Ishikawa (cell line): ENCODE measurements at regions not wholly inside any gene's neighbourhood (a gene's known extent, or its start where the extent isn't known, plus 50 kb on each side); places are given as distances from the start of the nearest gene placed in this dataset.

Experiments
- CEBPB ChIP-seq: IDR thresholded peaks from 2 replicates; pipeline ENCODE4 v1.6.1; 2012
- CREB1 ChIP-seq: IDR thresholded peaks from 2 replicates; pipeline ENCODE4 v1.6.1; 2012; ENCODE audit warnings: low read depth
- EGR1 ChIP-seq: IDR thresholded peaks from 2 replicates; pipeline ENCODE4 v1.6.1; 2012
- EP300 ChIP-seq: IDR thresholded peaks from 2 replicates; pipeline ENCODE4 v1.6.1; 2012; ENCODE audit warnings: borderline replicate concordance
- FOXM1 ChIP-seq: IDR thresholded peaks from 2 replicates; pipeline ENCODE4 v1.6.1; 2012; ENCODE audit warnings: low read depth, borderline replicate concordance
- NFIC ChIP-seq: IDR thresholded peaks from 2 replicates; pipeline ENCODE4 v1.6.1; 2012
- RAD21 ChIP-seq: IDR thresholded peaks from 2 replicates; pipeline ENCODE4 v1.6.1; 2012; ENCODE audit warnings: low read depth
- TAF1 ChIP-seq: IDR thresholded peaks from 2 replicates; pipeline ENCODE4 v1.6.1; 2012; ENCODE audit warnings: low read depth, mild to moderate bottlenecking
- TCF12 ChIP-seq: IDR thresholded peaks from 2 replicates; pipeline ENCODE4 v1.6.1; 2012; ENCODE audit warnings: low read depth
- TEAD4 ChIP-seq: IDR thresholded peaks from 2 replicates; pipeline ENCODE4 v1.6.1; 2012
- YY1 ChIP-seq: IDR thresholded peaks from 2 replicates; pipeline ENCODE4 v1.6.1; 2012; ENCODE audit warnings: low read depth
- ZBTB7A ChIP-seq: IDR thresholded peaks from 2 replicates; pipeline ENCODE4 v1.6.1; 2012; ENCODE audit warnings: low read depth
- TF ChIP-seq, protein P1 (sequence below): IDR thresholded peaks from 2 replicates; pipeline ENCODE4 v1.6.1; 2012
- TF ChIP-seq, protein P2 (sequence below): IDR thresholded peaks from 2 replicates; pipeline ENCODE4 v1.6.1; 2012; ENCODE audit warnings: low read depth, mild to moderate bottlenecking
- TF ChIP-seq, protein P3 (sequence below): IDR thresholded peaks from 2 replicates; pipeline ENCODE4 v1.6.1; 2012

DNA sequence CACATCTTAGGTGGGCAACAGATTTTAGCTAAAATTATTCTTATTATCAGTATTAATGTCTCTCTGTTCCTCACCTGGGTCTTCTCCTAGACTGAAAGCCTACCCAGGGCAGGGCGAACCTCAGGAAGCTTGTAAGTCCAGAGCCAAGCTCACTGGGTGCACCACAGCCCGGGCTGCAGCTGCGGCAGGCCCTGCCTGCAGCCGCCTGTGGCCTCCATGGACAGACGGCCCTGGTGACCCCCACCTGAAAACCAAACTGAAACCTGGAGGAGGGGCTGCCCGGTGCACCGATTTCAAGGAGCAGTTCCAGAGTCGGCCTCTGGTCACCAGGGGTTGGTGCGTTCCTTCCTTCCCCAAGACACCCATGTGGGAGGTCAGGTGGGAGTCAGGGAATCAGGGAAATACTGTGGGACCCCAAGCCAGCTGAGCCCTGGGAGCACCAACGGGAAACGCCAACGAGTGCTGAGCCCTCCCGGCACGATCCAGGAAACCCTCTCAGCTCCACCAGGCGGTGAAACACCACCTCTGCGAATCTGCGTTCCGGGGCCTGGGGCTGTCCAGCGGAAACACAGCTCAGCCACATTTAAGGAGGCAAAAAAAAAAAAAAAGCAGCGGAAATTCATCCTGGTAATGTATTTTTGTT lies 68.6 kb upstream of the PPP1R26 start:
- TF ChIP-seq FOXM1: no peak
- TF ChIP-seq CEBPB: no peak
- TF ChIP-seq EP300: no peak
- TF ChIP-seq, protein P1, sequence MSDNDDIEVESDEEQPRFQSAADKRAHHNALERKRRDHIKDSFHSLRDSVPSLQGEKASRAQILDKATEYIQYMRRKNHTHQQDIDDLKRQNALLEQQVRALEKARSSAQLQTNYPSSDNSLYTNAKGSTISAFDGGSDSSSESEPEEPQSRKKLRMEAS: no peak
- TF ChIP-seq, protein P2, sequence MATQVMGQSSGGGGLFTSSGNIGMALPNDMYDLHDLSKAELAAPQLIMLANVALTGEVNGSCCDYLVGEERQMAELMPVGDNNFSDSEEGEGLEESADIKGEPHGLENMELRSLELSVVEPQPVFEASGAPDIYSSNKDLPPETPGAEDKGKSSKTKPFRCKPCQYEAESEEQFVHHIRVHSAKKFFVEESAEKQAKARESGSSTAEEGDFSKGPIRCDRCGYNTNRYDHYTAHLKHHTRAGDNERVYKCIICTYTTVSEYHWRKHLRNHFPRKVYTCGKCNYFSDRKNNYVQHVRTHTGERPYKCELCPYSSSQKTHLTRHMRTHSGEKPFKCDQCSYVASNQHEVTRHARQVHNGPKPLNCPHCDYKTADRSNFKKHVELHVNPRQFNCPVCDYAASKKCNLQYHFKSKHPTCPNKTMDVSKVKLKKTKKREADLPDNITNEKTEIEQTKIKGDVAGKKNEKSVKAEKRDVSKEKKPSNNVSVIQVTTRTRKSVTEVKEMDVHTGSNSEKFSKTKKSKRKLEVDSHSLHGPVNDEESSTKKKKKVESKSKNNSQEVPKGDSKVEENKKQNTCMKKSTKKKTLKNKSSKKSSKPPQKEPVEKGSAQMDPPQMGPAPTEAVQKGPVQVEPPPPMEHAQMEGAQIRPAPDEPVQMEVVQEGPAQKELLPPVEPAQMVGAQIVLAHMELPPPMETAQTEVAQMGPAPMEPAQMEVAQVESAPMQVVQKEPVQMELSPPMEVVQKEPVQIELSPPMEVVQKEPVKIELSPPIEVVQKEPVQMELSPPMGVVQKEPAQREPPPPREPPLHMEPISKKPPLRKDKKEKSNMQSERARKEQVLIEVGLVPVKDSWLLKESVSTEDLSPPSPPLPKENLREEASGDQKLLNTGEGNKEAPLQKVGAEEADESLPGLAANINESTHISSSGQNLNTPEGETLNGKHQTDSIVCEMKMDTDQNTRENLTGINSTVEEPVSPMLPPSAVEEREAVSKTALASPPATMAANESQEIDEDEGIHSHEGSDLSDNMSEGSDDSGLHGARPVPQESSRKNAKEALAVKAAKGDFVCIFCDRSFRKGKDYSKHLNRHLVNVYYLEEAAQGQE: no peak
- no peak for TF ChIP-seq RAD21
- TF ChIP-seq TAF1: no peak
- no peak for TF ChIP-seq TEAD4
- no peak for TF ChIP-seq CREB1

DNA sequence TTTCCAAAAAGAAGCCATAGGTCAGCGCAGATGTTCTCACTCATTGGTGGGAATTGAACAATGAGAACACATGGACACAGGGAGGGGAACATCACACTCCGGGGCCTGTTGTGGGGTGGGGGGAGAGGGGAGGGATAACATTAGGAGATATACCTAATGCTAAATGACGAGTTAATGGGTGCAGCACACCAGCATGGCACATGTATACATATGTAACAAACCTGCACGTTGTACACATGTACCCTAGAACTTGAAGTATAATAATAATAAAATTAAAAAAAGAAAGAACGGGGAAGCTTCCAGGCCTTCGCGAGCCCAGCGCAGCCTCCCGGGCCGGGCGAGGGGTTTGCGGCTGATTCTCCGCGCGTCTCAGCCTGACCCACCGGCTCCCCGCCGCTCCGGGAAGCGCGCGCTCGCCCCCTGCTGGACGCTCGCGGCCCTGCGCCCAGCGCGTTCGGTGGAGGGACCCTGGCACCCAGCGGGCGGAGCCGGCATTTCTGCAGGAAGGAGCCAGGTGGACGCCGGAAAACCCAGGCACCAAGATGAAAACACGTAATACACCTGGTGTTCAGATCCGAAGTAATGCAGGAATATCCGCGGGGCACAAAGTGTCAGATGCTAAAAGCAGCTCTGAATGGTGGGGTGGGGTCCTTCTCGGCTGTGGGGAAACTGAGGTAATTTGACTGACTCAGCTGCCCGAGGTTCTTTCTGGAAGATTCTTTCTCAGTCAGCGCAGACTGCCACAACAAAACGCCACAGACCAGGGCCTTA lies 67.1 kb upstream of the PPP1R26 start:
- TF ChIP-seq ZBTB7A: peak; percentile 80; the same call in 1 of the 2 replicates
- peak; percentile 94 for TF ChIP-seq RAD21

DNA sequence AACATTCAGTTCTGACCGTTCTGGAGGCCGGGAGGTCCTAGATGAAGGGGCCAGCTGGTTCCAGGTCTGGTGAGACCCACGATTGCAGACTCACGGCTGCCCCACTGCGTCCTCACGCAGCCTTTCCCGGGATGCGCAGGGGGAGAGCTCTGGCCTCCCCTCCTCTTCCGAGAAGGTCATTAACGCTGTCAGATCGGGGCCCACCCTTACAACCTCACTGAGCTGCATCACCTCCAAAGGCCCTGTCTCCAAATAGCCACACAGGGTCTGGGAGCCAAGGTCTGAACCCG lies 66.6 kb upstream of the PPP1R26 start:
- TF ChIP-seq, protein P2: no peak
- TF ChIP-seq NFIC: no peak
- TF ChIP-seq EP300: no peak
- TF ChIP-seq TEAD4: no peak
- TF ChIP-seq, protein P1: no peak
- TF ChIP-seq, protein P3, sequence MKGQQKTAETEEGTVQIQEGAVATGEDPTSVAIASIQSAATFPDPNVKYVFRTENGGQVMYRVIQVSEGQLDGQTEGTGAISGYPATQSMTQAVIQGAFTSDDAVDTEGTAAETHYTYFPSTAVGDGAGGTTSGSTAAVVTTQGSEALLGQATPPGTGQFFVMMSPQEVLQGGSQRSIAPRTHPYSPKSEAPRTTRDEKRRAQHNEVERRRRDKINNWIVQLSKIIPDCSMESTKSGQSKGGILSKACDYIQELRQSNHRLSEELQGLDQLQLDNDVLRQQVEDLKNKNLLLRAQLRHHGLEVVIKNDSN: no peak
- no peak for TF ChIP-seq RAD21
- no peak for TF ChIP-seq TAF1
- TF ChIP-seq EGR1: no peak
- TF ChIP-seq ZBTB7A: no peak
- no peak for TF ChIP-seq CEBPB
- no peak for TF ChIP-seq TCF12
- TF ChIP-seq CREB1: no peak
- no peak for TF ChIP-seq YY1
- no peak for TF ChIP-seq FOXM1

DNA sequence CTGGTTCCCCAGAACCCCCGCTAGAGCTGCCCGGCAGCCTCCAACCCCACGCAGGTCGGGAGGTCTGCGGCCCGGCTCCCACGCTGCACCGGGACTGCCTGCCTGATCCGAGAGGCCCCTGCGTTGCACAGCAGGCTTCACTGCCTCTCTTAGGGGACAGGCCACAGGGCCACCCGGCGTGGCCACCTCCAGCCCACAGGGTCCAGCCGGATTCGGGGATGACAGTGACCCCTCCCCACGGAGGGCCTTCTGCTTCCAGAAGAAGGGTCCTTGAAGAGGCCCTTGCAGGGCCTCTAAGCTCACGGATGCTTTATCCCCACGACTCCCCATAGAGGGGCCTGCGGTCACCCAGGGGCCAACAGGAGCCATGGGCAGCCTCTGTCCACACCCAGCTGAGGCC lies 66.1 kb upstream of the PPP1R26 start:
- TF ChIP-seq, protein P2: no peak
- TF ChIP-seq EGR1: no peak
- TF ChIP-seq CEBPB: no peak
- no peak for TF ChIP-seq TCF12
- TF ChIP-seq TAF1: no peak
- TF ChIP-seq NFIC: no peak
- TF ChIP-seq TEAD4: no peak
- TF ChIP-seq, protein P1: no peak
- no peak for TF ChIP-seq CREB1
- no peak for TF ChIP-seq ZBTB7A
- TF ChIP-seq RAD21: no peak
- TF ChIP-seq FOXM1: no peak

DNA sequence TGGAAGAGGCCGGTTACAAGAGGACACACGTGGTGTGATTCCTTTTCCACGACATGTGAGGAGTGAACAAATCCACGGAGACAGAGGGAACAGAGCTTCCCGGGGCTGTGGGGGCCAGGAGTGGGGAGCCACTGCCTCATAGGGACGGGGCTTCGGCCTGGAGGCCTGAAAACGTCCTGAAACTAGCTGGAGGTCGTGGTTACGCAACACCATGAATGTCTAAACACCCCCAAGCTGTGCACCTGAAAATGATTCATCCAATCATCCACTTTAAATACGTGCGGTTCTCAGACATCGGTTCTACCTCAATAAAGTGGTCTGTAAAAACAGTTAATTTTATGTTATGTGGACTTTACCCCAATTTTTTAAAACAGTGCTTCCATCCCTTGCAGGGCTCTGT lies 65.3 kb upstream of the PPP1R26 start:
- TF ChIP-seq ZBTB7A (no peak), CEBPB (peak; percentile 44; the same call in 1 of the 2 replicates), EGR1 (no peak)
